ENCODE measurements at regions not wholly inside any gene's neighbourhood (a gene's known extent, or its start where the extent isn't known, plus 50 kb on each side); places are given as distances from the start of the nearest gene placed in this dataset.
"Not testable (repeated sequence)": the region's sequence is repeated elsewhere in the genome, so short reads cannot be mapped to it uniquely, and the experiment has no call there.

DNA sequence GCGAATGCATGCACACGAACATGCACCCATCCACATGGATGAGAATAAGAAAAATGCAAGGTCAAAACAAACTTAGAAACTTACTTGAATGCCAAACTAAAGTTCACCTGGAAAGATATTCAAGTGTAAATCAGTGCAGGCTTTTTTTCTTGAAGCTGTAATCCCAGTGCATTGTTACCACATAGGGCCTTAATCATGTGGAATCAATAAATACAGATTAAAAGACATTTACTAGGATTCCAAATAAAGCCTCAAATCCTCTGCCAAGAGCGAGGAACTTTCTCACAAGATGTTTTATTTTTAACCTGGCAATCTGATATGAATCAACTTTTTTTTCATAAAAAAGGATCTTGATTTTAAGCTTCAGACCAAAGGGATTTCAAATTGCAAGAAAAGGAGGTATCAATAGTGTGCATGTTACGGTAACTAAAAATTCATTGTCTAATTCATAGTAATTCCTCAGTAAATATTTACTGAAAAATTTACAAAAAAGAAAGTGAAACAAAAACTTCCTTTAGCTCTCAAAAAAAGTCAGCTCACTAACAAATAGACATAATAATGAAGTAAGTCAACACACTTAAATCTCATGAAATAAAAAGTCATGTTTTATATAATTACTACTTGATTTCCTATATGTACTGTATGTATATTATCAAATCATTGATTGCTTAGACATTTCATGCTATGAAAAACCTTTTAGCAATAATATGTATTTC lies 978.6 kb downstream of the PLOD2 start:
- DNase-seq (ENCODE audit: low read depth, low spot score) = no peak
- in situ Hi-C loops (cut with HindIII; ENCODE audit: low pct_unique_long_range_greater_than_20kb, low sequenced_read_pairs) = no loop called here

DNA sequence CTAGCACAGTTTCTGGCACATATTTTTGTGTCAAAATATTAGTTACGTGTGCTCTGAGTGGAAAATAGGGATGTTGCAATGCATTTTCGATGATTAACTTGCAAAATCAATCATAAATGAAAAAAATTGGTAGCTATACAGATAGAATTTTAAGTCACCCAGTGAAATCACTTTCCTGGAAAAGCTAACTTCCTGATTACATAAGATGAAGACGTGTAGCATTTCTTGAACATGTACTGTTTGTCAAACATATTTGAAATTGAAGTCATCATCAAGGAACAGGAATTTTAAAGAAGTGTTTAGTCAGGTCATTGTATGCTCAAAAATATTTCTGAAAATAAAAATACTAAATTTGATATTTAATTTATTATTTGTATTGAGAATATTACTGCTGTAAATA lies 977.7 kb downstream of the PLOD2 start:
- in situ Hi-C loops (cut with HindIII; ENCODE audit: low pct_unique_long_range_greater_than_20kb, low sequenced_read_pairs) = no loop called here

GRCh38 chr3:145188079-145188770 lies 972.8 kb downstream of the PLOD2 start:
- in situ Hi-C loops (cut with HindIII; ENCODE audit: low pct_unique_long_range_greater_than_20kb, low sequenced_read_pairs) = no loop called here
- no peak for DNase-seq (ENCODE audit: low read depth, low spot score)

More for the DNA sequence above, 977.7 kb downstream of the PLOD2 start:
- DNase-seq (ENCODE audit: low read depth, low spot score) = no peak

DNA sequence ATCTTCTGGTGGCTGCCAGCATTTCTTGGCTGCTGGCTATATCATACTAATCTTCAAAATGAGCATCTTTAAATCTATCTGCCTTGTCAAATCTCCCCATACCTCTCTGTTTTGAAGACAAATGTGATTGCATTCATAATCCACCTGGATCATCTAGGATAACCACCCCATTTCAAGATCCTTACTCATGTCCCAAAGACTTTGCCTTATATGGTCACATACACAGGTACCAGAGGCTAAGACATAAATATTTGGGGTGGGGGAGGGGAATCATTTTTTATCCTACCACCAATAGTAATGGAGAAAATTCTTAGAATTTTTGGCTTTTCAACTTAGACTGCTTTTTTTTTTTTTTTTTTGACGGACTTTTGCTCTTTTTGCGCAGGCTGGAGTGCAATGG lies 970.8 kb downstream of the PLOD2 start:
- no peak for DNase-seq (ENCODE audit: low read depth, low spot score)
- in situ Hi-C loops (cut with HindIII; ENCODE audit: low pct_unique_long_range_greater_than_20kb, low sequenced_read_pairs) = no loop called here

DNA sequence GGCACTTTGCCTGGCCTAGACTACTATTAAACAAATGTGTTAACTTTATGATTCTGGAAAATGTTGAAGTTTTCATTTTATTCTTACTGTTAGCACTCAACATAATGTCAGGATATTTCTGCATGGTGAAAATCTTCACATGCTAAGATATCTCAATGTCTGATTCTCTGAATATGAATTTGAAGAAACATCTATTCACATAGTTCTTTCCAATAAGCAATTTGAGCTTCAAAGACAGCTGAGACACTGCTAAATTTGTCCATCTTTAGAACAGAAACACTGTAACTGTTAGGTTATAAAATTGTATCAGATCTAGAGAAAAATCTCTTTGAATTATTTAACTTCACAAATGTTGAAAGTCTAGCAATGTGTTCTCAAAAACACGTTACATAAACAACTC lies 970.2 kb downstream of the PLOD2 start:
- no peak for DNase-seq (ENCODE audit: low read depth, low spot score)
- in situ Hi-C loops (cut with HindIII; ENCODE audit: low pct_unique_long_range_greater_than_20kb, low sequenced_read_pairs) = no loop called here

DNA sequence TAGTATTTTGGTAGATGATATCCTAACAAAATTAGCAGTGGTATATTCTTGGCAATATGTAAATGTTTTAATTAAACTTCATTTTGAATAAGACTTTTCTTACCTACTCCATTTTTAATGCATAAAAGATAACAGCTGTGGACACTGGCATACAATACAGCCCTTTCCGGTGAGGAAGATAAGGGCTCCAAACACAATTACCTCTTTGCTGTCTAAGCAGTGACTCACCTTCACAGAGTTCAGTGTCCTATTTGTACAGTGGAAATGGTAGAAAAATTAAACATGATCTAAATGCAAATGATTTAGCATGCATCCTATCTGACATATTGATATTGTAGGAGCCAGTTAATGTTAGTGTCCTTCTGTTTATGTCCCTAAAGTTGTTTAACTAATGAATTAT lies 969.4 kb downstream of the PLOD2 start:
- in situ Hi-C loops (cut with HindIII; ENCODE audit: low pct_unique_long_range_greater_than_20kb, low sequenced_read_pairs) = no loop called here
- DNase-seq (ENCODE audit: low read depth, low spot score) = no peak

GRCh38 chr3:145197051-145197820 lies 963.7 kb downstream of the PLOD2 start:
- in situ Hi-C loops (cut with HindIII; ENCODE audit: low pct_unique_long_range_greater_than_20kb, low sequenced_read_pairs) = no loop called here
- no peak for DNase-seq (ENCODE audit: low read depth, low spot score)

DNA sequence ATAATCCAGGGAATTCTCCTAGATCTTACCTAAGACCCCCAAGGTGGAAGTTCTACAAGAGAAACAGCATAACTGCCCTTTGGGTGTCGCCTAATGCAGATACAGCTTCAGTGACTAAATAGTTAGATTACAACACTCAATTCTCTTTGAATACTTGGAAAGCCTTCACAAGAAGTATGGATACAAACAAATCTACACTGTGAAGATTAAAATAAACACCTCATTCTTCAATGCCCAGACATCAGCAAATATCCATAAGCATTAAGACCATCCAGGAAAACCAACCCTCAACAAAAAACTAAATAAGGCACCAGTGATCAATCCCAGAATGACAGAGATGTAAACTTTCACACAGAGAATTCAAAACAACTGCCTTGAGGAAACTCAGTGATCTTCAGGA lies 963.2 kb downstream of the PLOD2 start:
- no peak for DNase-seq (ENCODE audit: low read depth, low spot score)
- in situ Hi-C loops (cut with HindIII; ENCODE audit: low pct_unique_long_range_greater_than_20kb, low sequenced_read_pairs) = no loop called here

DNA sequence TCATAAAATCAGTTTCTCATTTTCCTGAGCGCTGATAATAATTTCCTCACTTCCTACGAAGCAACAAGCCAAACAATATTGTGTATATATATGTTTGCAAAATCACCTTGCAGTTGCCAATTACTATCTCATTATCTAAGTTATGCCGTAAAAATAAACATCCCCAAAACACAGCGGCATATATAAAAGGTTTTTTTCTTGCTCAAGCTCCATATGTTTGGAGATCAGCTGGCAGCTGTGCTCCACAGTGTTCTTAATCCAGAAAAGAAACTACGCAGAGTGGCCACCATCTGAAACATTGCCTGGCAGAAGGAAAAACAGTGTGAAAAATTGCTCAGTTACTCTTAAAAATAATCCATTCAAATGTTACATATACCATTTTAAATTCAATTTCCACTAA lies 951.4 kb downstream of the PLOD2 start:
- in situ Hi-C loops (cut with HindIII; ENCODE audit: low pct_unique_long_range_greater_than_20kb, low sequenced_read_pairs) = no loop called here
- no peak for DNase-seq (ENCODE audit: low read depth, low spot score)

DNA sequence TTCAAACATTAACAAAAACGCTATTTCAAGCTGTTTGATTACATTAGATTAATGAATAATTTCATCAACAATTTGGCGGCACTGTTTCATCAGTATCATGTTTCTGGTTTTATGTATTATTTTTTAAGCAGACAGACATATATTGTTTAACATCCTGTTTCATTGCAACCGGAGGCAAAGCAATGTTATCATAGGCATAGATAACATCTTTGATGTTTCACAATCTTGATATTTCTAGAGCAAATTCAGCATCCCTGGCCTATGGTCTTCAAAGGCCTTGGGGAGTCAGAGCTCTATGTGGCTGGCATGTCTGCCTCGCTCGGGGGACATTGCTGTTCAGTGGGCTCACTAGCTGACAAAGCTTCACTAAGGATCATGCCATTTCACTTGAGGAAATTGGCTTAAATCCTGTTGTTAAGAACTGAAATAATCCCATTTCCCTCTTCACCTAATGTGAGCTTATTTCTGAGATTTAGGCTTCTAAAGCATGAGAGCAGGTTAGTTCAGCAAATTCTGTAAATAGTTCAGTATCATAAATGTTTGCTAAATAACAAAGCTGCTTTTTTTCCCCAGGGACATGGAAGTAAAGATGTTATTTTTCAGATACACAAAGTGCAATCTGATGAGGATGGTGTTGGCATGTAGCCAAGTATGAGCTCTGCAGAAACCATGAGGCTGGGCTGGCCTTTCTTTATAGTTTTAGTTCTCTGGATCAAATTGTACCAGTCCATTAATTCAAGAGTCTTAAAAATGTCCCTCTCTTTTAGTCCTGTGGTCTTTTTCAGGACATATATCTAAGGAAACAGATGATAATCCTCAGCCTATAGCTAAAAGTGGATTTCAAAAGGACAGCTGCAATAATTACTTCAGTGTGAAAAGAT lies 941.4 kb downstream of the PLOD2 start:
- in situ Hi-C loops (cut with HindIII; ENCODE audit: low pct_unique_long_range_greater_than_20kb, low sequenced_read_pairs) = no loop called here
- DNase-seq (ENCODE audit: low read depth, low spot score) = no peak

GRCh38 chr3:145224886-145225285 lies 936.1 kb downstream of the PLOD2 start:
- in situ Hi-C loops (cut with HindIII; ENCODE audit: low pct_unique_long_range_greater_than_20kb, low sequenced_read_pairs) = no loop called here
- no peak for DNase-seq (ENCODE audit: low read depth, low spot score)

DNA sequence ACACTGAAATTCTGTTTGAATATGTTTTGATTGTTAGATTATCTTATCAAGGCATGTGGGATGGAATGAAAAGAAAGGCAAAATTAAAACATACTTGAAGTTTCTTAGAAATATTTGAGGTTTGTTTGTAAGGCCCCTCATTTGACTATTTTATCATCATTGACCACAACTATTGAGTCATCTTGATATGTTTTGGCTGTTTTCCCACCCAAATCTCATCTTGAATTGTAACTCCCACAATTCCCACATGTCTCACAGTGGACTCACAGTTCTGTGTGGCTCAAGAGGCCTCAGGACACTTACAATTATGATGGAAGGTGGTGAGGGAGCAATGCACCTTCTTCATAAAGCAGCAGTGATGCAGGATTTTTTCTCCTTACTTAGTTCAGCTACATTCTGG lies 917.1 kb downstream of the PLOD2 start:
- in situ Hi-C loops (cut with HindIII; ENCODE audit: low pct_unique_long_range_greater_than_20kb, low sequenced_read_pairs) = no loop called here
- no peak for DNase-seq (ENCODE audit: low read depth, low spot score)

DNA sequence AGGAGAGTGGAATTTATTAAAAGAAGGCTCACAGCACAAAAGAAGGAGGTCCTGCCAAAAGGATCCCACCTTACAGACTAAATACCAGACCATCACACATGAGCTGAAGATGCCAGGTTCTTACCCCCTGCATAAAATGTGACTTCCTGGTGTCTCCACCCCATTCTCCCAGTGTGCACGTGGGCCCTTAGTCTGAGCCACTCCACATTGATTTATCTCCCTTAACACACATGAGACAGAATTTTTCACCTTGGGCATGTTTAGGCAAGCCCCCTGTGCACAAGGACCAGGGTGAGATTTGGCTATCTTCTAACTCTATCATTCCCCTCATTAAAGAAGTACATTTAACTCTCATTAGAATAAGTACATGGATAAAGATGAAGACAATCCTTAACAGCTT lies 916.7 kb downstream of the PLOD2 start:
- in situ Hi-C loops (cut with HindIII; ENCODE audit: low pct_unique_long_range_greater_than_20kb, low sequenced_read_pairs) = no loop called here
- no peak for DNase-seq (ENCODE audit: low read depth, low spot score)

DNA sequence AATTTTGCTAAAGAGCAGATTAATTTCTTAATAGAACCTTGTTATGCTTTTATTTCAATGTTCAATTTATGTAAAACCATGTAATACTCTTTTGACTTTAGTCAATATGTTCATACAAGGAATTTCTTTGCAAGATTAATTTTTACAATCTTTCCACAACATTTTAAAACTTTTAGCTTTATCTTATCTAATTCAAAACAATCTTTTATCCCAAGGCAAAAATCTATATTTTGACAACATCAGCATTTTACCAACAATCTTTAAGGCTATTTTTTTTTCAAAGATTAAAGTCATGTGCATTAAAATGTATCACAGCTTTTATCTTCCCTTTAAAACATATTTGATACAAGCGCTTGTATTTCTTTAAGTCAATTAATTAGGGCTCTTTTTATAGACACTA lies 914.7 kb downstream of the PLOD2 start:
- DNase-seq (ENCODE audit: low read depth, low spot score) = no peak
- in situ Hi-C loops (cut with HindIII; ENCODE audit: low pct_unique_long_range_greater_than_20kb, low sequenced_read_pairs) = no loop called here

DNA sequence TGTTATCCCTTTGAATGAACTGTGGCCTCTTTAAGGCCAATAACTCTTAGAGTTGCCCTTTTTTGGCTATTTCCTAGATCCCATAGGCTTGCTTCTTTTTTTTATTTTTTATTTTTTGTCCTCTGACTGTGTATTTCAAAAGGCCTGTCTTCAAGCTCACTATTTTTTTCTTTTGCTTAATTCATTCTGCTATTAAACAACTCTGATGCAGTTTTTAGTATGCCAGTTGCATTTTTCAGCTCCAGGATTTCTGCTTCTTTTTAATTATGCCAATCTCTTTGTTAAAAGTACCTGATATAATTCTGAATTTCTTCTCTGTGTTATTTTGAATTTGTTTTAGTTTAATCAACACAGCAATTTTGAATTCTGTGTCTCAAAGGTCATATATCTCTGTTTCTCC lies 912.1 kb downstream of the PLOD2 start:
- in situ Hi-C loops (cut with HindIII; ENCODE audit: low pct_unique_long_range_greater_than_20kb, low sequenced_read_pairs) = no loop called here

DNA sequence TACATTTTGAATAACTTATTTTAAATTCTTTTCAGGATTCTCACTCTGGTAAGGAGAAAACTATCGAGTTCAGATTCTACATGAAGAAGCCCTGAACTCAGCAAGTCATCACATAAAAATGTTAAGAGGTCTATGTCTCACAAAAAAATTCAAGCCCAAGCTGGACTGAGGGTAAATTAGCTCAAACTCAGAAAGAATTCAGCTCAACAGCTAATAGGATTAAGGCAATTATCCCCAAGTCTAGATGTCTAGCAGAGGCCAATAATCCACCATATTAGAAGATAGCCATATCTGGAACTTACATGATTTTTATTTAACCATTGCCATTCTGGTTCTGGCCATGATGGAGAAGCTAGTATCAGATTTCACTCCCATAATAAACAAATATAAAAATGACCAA lies 909.7 kb downstream of the PLOD2 start:
- in situ Hi-C loops (cut with HindIII; ENCODE audit: low pct_unique_long_range_greater_than_20kb, low sequenced_read_pairs) = no loop called here
- no peak for DNase-seq (ENCODE audit: low read depth, low spot score)

More for the DNA sequence above, 912.1 kb downstream of the PLOD2 start:
- DNase-seq (ENCODE audit: low read depth, low spot score) = no peak

- in situ Hi-C loops (cut with HindIII; ENCODE audit: low pct_unique_long_range_greater_than_20kb, low sequenced_read_pairs); DNase-seq (ENCODE audit: low read depth, low spot score): not testable (repeated sequence)
Measured at GRCh38 chr3:145257967-145258366, 903.0 kb downstream of the PLOD2 start.
